HG02884 (cell line): ENCODE measurements at regions not wholly inside any gene's neighbourhood (a gene's known extent, or its start where the extent isn't known, plus 50 kb on each side); places are given as distances from the start of the nearest gene placed in this dataset.
"Not testable (repeated sequence)": the region's sequence is repeated elsewhere in the genome, so short reads cannot be mapped to it uniquely, and the experiment has no call there.

Experiments
- ATAC-seq: cut with Tn5 transposase; IDR thresholded peaks from one replicate; pipeline ENCODE4 v1.9.1; 2021; ENCODE audit warnings: mild to moderate bottlenecking, moderate library complexity; ENCODE audit not compliant: unreplicated experiment

DNA sequence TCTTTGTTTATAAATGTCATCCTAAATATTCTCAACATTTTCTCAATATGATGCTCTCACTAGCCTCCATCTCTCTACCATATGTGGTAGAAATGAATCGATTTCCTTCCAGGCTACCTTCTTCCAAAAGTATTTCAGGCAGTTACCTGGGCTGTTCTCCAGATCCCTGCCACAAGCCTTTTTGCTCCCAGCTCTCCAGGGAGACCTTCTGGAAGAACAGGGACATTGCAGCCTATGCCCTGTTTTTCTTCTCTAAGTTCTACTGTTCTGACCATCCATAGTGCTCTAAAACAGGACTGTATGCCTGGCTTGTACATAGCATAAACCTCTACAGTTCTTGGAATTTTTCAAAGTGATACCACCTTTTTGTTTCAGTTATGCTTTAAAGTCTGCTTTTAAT is 552.8 kb downstream of the ANKRD7 start:
- ATAC-seq = no peak

GRCh38 chr7:118792682-118793081 is 568.2 kb downstream of the ANKRD7 start:
- ATAC-seq = no peak

DNA sequence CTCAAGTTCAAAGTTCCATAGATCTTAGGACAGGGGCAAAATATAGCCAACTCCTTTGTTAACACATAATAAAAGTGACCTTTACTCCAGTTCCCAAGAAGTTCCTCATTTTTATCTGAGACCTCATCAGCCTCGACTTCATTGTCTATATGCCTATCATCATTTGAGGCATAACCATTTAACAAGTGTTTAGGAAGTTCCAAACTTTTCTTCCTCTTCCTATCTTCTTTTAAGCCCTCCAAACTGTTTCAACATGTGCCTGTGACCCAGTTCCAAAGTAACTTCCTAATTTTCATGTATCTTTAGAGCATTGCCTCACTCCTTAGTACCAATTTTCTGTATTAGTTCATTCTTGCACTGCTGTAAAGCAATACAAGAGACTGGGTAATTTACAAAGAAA is 569.1 kb downstream of the ANKRD7 start:
- ATAC-seq = no peak

- ATAC-seq = no peak
Observed at GRCh38 chr7:118794419-118794818, 569.9 kb downstream of the ANKRD7 start.

DNA sequence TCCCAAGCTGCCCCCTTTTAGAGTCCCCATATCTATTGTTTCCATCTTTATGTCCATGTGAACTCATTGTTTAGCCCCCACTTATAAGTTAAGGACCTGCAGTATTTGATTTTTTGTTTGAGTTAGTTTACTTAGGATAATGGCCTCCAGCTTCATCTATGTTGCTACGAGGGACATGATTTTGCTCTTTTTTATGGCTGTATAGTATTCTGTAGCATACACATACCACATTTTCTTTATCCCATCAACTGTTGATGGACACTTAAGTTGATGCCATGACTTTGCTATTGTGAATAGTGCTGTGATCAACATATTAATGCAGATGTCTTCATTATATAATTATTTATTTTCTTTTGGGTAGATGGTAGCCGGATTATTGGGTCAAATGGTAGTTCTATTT is 576.9 kb downstream of the ANKRD7 start:
- ATAC-seq = no peak

DNA sequence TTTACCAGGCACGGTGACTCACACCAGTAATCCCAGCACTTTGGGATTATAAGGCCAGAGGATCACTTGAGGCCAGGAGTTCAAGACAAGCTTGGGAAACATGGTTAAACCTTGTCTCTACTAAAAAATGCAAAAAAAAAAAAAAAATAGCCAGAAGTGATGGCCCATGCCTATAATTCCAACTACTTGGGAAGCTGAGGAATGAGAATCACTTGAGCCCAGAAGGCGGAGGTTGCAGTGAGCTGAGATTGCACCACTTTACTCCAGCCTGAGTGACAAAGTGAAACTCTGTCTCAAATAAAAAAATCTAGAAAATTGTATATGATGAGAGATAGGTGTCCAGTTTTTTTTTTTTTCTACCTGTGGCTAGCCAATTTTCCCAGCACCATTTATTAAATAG is 578.2 kb downstream of the ANKRD7 start:
- ATAC-seq = no peak

- no peak for ATAC-seq
Observed at GRCh38 chr7:118826246-118826645, 601.7 kb downstream of the ANKRD7 start.

DNA sequence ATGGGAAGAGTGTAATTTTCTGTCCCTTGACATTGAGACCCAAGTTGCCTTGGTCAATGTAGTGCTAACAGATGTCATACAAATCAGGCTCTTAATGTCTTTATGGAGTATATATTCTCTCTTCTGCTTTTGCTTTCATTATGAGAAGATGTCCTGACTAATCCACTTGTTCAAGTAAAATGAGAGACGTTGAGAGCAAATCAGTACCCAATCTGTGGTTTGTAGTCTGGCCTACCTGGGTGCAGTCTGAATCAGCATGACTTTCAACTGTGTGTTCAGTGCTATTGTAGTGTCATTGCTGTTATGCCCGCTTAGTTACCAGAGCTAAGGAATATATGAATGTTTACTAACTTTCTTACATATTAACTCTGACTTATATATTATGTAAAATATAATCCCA is 612.4 kb downstream of the ANKRD7 start:
- peak; percentile 89 for ATAC-seq

- no peak for ATAC-seq
Observed at GRCh38 chr7:118839515-118839914, 615.0 kb downstream of the ANKRD7 start.

DNA sequence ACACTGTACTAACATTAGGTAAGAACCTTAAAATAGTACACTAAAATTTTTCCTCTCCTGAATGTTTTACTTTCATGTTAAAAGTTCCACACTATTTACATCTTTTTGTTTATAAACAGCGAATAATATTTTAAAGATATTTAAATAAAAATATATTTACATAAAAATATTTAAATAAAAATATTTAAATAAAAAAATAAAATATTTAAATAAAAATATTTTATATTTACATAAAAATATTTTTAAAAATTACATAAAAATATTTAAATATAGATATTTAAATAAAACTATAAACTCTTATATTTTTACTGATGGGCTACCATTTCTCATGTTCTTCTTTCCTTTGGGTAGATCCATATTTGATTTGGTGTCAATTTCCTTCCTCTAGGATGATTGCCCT is 619.0 kb downstream of the ANKRD7 start:
- no peak for ATAC-seq

DNA sequence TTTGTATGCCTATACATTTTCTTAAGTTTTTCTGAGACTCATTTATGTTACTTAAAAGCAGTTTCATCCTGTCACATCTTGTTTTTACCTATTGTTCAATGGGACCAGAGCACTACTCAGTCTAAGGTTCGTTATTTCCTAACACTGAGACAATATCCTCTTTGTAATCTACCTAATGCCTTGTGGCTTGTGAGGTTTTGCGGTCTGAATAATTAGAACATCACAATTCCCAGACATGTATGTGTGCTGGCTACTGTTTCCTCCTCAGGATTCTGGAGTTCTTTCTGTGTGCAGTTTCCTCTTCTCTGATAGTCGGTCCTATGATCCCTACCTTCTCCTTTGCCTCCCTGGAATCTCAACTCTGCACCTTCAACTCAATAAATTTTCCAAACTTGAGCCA is 620.2 kb downstream of the ANKRD7 start:
- no peak for ATAC-seq

GRCh38 chr7:118845791-118846190 is 621.3 kb downstream of the ANKRD7 start:
- no peak for ATAC-seq

GRCh38 chr7:118846977-118847376 is 622.5 kb downstream of the ANKRD7 start:
- ATAC-seq = no peak

DNA sequence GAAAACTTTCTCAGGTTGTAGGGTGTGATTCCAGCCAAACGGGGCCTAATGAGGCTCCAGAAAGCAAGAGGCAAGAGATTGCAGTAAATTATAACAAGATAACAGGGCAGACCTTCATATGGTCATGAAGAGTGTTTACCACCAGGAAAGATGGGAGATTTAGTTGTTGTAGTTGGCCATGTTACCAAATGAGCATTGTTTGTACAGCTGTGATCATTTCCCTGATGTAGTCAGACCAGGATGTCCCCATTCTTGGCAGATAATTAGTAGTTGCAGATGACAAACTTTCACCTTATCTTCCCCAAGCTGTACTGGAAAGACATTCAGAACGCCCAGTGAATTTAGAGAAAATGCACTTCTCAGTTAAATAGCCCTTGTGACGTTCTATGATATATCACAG is 630.8 kb downstream of the ANKRD7 start:
- no peak for ATAC-seq

DNA sequence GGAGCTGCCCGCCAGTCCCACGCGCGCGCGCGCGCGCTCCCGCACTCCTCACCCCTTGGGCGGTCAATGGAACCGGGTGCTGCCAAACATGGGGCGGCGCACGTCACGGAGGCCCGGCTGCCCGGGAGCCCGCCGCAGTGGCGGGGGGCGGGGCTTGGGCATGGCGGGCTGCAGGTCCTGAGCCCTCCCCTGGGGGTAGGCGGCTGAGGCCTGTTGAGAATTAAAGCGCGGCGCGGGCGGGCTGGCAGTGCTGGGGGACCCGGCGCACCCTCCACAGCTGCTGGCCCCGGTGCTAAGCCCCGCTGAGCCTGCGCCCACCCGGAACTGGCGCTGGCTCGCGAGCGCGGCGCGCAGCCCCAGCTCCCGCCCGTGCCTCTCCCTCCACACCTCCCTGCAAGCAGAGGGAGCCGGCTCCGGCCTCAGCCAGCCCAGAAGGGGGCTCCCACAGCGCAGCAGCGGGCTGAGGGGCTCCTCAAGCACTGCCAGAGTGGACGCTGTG is 634.2 kb downstream of the ANKRD7 start:
- no peak for ATAC-seq

- ATAC-seq = no peak
Observed at GRCh38 chr7:118861581-118861980, 637.1 kb downstream of the ANKRD7 start.

DNA sequence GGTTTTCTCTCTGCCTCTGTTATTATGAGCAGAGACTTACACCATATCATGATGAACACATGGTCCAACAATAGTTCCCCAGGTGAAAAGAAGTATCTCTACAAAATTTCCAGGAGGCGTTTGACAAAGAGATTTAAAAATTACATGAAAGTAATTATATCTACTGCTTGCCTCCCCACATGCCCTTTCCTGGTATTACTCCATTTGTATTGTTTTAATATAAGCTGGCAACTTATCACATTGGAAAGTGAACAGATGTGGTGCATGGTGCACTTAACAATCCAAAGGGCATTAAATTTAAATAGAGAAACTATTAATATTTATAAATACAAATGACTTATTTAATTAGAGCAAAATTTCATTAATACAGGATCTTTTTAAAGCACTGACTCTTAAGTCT is 638.2 kb downstream of the ANKRD7 start:
- ATAC-seq = no peak

- ATAC-seq = no peak
Observed at GRCh38 chr7:118863966-118864365, 639.5 kb downstream of the ANKRD7 start.

DNA sequence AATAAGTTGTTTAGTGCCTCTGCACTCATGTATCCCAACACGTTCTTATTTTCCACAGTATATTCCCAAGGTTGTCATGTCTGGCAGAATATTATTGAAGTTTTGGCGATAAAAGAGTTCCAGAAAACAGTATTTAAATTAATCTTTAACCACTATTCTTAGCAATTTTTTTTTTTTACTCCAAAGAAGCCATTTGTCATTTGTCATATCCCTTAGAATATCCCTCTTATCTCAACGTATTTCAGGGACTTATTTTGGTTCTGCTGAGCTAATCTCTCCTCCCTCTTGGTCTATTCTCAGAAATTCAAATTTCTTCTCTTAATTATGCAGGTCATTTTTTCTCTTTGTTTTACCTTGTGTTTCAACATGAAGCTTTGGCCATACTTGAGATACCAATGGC is 643.4 kb downstream of the ANKRD7 start:
- no peak for ATAC-seq

DNA sequence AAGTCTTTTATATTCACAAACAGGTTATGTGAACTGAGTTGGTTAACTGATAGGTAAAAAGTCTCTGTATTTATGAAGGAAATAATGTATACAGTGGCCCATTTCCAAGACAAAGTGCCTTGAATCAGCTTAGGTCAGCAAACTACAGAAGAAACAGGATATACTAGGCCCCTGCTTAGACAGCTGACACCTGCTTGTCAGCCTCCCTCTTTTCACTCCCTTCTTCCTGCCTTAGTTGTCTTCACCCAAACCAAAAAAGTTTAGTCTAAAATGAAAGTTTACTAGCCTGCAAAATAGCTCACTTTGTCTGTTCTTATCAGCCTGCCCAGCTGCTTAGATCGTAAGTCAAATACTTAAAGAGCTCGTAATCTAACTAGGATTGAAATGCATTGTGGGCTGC is 644.6 kb downstream of the ANKRD7 start:
- not testable (repeated sequence) for ATAC-seq

GRCh38 chr7:118870187-118870586 is 645.7 kb downstream of the ANKRD7 start:
- no peak for ATAC-seq

DNA sequence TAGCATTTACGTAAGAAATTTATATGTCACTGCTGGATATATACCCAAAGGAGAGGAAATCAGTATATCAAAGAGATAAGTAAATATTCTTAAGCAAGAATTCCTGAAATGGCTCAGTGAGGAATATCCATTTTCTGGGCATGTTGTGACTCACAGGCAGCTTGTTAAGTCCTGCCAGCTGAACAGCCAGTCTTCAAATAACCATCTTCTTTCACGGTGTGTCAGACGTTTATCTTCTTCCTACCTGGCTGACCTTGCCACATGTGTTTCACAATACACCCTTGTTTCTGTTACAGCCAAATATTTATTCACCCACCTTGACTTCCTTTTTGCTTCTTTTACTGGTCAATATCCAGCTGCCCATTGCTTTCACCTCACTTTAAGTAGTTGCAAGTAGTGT is 648.1 kb downstream of the ANKRD7 start:
- ATAC-seq = no peak

- ATAC-seq = no peak
Observed at GRCh38 chr7:118877187-118877586, 652.7 kb downstream of the ANKRD7 start.

GRCh38 chr7:118878336-118878735 is 653.8 kb downstream of the ANKRD7 start:
- ATAC-seq = no peak
